Tongue (tissue), 1 donor: ENCODE measurements at regions not wholly inside any gene's neighbourhood (a gene's known extent, or its start where the extent isn't known, plus 50 kb on each side); places are given as distances from the start of the nearest gene placed in this dataset.
A peak's percentile ranks its signal among the peaks of the same experiment; 100 is the strongest.
"Not testable (repeated sequence)": the region's sequence is repeated elsewhere in the genome, so short reads cannot be mapped to it uniquely, and the experiment has no call there.

Experiments used
- DNase-seq: peaks from one replicate; pipeline ENCODE4 v3.0.0-alpha.2; 2015

- no peak for DNase-seq
These were observed 70.6 kb downstream of the RSL24D1 start for GRCh38 chr15:55126111-55126510.

- no peak for DNase-seq
These were observed 72.1 kb downstream of the RSL24D1 start for GRCh38 chr15:55124616-55125015.

DNA sequence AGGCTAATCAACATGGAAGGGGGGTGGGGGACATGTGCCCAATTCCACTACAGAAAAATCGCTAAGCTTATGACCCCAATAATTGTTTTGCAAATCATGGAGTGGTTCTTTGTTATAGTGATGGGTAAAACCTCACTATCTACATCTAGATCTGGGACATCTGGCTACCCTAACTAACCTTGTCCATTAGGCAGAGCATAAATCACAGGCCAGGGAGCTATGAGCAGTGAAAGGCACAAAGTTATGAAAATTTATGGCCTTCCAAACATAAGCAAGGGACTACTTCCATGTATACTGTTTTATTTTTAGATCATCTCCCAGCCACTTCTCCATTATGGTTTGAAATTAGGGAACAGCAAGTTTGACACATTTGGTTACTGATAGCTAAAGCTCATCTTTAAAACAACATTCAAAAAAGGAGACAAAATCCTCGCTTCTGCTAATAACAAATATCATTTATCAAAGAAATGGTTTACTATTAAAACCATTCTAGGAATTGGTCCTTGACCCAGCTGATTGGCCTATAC, 78.3 kb downstream of the RSL24D1 start:
- DNase-seq: no peak

DNA sequence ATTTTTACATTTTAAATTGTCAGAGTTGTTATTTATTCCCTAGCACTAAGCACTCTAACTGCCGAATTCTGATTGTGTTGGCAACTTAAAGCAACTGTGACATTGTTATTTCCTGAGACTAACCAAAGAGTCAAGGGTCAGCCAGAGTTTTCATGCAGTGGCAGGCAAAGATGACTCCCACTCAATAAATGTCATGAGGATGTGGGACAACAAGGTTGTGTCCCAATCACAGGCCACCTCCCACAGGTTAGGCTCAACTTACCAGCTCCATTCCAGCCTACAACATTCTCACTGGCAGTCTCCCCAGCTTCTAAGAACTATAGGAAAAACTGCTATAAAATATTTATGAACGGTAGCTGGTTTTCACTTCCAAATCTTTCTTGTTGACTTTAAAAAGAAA, 80.1 kb downstream of the RSL24D1 start:
- DNase-seq: no peak

DNA sequence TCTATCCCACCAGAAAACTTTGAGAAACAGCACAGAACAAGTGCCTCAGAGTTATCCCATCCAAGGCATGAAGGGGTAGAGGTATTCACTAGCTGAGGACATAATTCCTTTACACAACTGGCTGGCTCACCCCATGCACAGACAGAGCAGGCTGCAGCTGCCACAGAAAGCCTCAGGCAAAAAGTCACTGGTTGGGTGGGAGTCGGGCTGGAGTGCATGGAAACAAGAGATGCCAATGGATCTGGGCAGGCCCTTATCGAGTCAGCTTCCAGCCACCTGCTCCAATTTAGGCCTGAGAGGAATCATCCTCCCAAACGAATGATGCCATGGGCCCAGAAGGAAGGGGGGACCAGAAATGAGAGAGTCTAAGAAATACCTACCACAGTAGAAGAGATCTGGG, 83.0 kb downstream of the RSL24D1 start:
- peak; percentile 64 for DNase-seq

- no peak for DNase-seq
These were observed 84.0 kb downstream of the RSL24D1 start for GRCh38 chr15:55112706-55113105.

GRCh38 chr15:55110446-55110845, 86.3 kb downstream of the RSL24D1 start:
- no peak for DNase-seq

GRCh38 chr15:55108858-55109518, 87.8 kb downstream of the RSL24D1 start:
- DNase-seq: peak; percentile 81

DNA sequence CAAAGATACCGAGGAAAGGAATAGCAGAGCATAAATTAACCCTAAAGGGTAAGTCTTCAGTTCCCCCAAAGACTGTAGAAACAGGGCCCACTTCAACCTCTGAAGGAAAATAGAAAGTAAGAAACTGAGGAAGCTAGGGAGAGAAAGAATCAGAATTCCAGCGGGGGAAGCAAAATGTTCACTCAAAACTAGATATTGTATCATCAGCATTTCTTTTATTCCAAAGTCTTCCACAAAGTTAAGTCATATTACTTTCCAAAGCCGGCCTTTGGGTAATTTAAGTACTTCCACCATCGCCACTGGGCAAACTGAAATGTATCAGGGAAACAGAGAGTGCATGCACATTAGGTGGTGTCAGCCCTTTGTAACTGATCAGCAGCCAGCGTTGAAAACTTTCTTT, 88.3 kb downstream of the RSL24D1 start:
- DNase-seq: no peak

GRCh38 chr15:55106155-55106554, 90.6 kb downstream of the RSL24D1 start:
- no peak for DNase-seq

DNA sequence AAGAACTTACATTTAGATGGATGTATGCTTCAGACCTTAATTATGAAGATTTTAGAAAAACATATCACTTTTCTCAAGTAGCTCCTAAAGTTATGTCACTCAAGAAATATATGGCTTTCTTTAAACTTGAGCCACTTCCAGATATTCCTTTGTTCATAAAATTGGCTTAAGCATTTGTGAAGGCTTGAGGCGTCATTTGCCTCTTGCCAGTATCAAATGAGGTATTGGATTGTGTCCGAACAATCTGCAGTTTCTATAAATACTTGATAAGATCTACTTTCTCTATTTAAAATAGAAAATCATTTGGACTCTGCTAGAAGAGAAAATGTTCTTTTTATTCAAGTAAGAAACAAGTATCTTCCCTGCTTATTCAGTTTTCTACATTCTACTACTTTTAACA, 102.6 kb downstream of the RSL24D1 start:
- no peak for DNase-seq

- no peak for DNase-seq
These were observed 108.5 kb downstream of the RSL24D1 start for GRCh38 chr15:55088207-55088606.

DNA sequence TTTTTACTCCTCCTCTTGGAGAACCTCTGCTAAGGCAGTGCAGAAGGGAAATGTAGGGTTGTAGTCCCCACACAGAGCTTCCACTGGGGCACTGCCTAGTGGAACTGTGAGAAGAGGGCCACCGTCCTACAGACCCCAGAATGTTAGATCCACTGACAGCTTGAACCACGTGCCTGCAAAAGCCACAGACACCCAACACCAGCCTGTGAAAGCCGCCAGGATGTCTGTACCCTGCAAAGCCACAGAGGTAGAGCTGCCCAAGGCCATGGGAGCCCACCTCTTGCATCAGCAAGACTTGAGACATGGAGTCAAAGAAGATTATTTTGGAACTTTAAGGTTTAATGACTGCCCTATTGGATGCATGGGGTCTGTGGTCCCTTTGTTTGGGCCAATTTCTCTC, 112.1 kb downstream of the RSL24D1 start:
- no peak for DNase-seq

GRCh38 chr15:55084216-55084615, 112.5 kb downstream of the RSL24D1 start:
- no peak for DNase-seq

DNA sequence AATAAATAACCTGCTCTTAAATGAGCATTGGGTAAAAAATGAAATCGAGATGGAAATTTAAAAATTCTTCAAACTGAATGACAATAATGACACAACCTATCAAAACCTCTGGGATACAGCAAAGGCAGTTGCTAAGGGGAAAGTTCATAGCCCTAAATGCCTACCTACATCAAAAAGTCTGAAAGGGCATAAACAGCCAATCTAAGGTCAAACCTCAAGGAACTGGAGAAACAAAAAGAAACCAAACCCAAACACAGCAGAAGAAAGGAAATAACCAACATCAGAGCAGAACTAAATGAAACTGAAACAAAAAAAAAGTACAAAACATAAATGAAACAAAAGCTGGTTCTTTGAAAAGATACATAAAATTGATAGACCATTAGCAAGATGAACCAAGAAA, 119.7 kb downstream of the RSL24D1 start:
- not testable (repeated sequence) for DNase-seq

DNA sequence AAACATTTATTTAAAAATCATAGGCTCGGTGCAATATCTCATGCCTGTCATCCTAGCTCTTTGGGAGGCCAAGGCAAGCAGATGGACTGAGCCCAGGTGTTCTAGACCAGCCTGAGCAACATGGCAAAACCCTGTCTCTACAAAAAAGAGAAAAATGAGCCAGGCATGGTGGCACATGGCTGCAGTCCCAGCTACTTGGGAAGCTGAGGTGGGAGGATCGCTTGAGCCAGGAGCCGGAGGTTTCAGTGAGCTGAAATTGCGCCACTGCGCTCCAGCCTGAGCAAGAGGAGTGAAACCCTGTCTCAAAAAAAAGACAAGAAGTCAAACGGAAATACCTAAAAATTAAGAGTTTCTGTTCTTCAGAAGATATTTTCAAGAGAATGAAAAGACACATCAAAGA, 122.3 kb downstream of the RSL24D1 start:
- DNase-seq: no peak

GRCh38 chr15:55063970-55064369, 132.8 kb downstream of the RSL24D1 start:
- not testable (repeated sequence) for DNase-seq

- no peak for DNase-seq
These were observed 135.9 kb downstream of the RSL24D1 start for GRCh38 chr15:55060836-55061235.

DNA sequence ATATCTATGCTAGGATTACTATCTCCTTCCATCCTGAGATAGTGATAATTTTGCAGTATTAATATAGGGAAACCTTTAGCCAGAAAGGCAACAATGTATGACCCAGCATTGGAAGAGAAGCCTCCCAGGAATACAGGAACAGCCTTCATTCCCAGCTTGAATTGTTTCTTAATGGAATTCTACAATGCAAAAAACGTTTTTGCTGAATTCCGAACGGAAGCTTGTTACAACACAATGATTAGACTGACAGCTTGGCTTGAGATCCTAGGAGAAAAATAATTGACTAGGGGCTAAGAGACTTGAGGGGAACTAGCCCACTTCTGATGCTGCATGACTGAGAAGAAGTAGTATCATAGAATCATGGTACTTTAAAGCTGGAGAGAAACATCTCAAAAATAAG, 140.2 kb downstream of the RSL24D1 start:
- no peak for DNase-seq

DNA sequence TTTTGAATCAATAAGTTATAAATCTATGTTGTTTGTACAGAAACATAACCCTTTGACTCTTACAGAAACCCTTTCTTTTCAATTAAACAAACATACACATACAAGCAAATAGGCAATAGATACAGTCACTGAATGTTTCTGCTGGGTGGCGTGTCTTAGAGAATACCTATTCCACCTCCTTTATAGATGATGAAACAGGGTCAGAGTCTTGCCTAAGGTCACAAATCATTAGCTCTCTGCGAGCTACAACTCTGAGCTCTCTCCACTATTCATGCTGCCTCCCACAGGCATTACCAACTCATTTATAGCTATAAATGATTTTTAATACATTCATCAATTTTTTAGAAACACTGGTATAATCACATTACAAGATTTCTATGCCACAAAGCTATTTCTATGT, 152.6 kb downstream of the RSL24D1 start:
- no peak for DNase-seq

DNA sequence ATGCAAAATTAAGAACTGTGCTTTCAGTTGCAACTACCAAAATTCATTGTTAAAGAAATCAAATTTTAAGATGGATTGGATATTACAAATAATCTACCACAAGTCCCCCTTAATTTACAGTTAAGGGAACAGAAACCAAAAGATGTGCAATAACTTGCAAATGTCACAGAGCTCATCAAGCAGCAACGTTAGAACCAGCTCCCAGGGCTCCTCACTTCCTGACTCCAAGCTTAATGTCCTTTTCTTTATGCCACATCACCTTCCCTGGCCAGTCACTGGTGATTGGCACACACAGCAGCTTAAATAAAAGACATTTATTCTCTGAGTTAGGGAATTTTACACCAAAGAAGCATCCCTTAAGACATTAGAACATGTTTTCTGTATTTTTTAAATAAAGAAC, 159.7 kb downstream of the RSL24D1 start:
- DNase-seq: no peak

- DNase-seq: no peak
These were observed 161.0 kb downstream of the RSL24D1 start for GRCh38 chr15:55035749-55036148.

GRCh38 chr15:55033574-55033973, 163.2 kb downstream of the RSL24D1 start:
- no peak for DNase-seq

- no peak for DNase-seq
These were observed 165.0 kb downstream of the RSL24D1 start for GRCh38 chr15:55031727-55032126.

GRCh38 chr15:55026381-55026780, 170.4 kb downstream of the RSL24D1 start:
- no peak for DNase-seq
